ENCODE measurements at regions not wholly inside any gene's neighbourhood (a gene's known extent, or its start where the extent isn't known, plus 50 kb on each side); places are given as distances from the start of the nearest gene placed in this dataset.

DNA sequence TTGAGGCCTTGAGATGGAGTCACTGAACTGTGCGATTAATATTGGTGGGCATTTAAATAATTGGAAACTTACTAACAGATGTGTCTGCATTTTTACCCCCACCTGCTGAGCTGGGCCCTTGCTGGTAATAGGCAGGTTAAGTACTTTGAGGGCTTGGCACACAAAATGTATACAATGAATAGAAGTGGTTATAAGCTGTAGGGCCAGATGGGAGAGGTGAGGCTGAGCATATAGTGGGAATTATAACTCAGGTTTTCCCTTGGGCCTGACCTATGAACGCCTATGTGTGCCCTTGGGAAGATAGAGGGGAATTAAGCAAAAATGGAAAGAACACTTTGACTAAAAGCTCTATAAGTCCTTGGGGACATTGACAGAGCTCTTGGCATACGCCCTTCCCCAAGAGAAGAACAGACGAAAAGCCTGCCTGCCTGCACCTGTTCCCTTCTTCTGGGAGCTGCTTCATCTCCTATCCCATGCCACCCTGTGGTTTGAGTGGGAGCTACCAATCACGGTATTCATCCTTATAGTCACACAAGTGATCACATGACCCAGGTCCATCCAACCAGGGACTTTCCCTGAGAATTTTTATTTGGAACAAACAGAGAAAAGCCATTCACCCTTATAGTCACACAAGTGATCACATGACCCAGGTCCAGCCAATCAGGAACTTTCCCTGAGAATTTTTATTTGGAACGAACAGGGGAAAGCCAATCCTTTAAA lies 260.7 kb upstream of the CSF3R start:
- intact Hi-C loops (cut with DNase I), result no loop called here
- TF ChIP-seq, protein P1, sequence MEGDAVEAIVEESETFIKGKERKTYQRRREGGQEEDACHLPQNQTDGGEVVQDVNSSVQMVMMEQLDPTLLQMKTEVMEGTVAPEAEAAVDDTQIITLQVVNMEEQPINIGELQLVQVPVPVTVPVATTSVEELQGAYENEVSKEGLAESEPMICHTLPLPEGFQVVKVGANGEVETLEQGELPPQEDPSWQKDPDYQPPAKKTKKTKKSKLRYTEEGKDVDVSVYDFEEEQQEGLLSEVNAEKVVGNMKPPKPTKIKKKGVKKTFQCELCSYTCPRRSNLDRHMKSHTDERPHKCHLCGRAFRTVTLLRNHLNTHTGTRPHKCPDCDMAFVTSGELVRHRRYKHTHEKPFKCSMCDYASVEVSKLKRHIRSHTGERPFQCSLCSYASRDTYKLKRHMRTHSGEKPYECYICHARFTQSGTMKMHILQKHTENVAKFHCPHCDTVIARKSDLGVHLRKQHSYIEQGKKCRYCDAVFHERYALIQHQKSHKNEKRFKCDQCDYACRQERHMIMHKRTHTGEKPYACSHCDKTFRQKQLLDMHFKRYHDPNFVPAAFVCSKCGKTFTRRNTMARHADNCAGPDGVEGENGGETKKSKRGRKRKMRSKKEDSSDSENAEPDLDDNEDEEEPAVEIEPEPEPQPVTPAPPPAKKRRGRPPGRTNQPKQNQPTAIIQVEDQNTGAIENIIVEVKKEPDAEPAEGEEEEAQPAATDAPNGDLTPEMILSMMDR (IDR thresholded peaks at IDR 0.05), result no peak
- TF ChIP-seq POLR2A (IDR thresholded peaks at IDR 0.05) (no peak), POLR2AphosphoS5 (IDR thresholded peaks at IDR 0.05) (no peak)
- WGBS, result 84% methylated on average over 6 of the region's 6 CpGs

DNA sequence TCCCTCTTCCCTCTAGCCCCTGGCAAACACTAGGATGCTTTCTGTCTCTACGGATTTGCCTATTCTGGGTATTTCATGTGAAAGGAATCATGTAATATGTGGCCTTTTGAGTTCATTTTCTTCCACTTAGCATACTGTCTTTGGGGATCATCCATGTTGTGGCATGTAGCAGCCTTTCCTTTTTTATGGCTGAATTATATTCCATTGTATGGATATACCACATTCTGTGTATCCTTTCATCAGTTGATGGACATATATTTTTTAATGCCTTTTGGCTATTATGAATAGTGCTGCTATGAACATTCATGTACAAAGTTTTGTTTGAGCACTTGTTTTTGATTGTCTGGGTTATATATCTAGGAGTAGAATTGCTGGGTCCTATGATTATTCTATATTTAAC lies 258.4 kb upstream of the CSF3R start:
- H3K27me3 ChIP-seq (replicated peaks; ENCODE audit: insufficient read depth), result peaks cover 8% of the 10 kb centered on the region
- DNase-seq (ENCODE audit: low spot score), result no peak
- H3K4me1 ChIP-seq (replicated peaks), result no peaks in the 10 kb centered on the region
- no peak for TF ChIP-seq POLR2AphosphoS5 (IDR thresholded peaks at IDR 0.05)
- TF ChIP-seq POLR2A (IDR thresholded peaks at IDR 0.05), result no peak
- TF ChIP-seq, protein P1 (IDR thresholded peaks at IDR 0.05), result no peak
- WGBS, result 94% methylated on average over 1 of the region's 1 CpG
- intact Hi-C loops (cut with DNase I), result no loop called here
- no peak overlapping the region for H3K4me3 ChIP-seq
- no peaks in the 10 kb centered on the region for H3K36me3 ChIP-seq
- no peak overlapping the region for H3K27ac ChIP-seq
- no peaks in the 10 kb centered on the region for H3K9me3 ChIP-seq

More for the DNA sequence above, 260.7 kb upstream of the CSF3R start:
- H3K4me1 ChIP-seq (replicated peaks), result no peaks in the 10 kb centered on the region
- H3K27me3 ChIP-seq (replicated peaks; ENCODE audit: insufficient read depth), result peaks cover 3% of the 10 kb centered on the region
- H3K9me3 ChIP-seq, result no peaks in the 10 kb centered on the region
- H3K4me3 ChIP-seq, result no peak overlapping the region
- no peaks in the 10 kb centered on the region for H3K36me3 ChIP-seq
- H3K27ac ChIP-seq, result no peak overlapping the region
- no peak for DNase-seq (ENCODE audit: low spot score)

DNA sequence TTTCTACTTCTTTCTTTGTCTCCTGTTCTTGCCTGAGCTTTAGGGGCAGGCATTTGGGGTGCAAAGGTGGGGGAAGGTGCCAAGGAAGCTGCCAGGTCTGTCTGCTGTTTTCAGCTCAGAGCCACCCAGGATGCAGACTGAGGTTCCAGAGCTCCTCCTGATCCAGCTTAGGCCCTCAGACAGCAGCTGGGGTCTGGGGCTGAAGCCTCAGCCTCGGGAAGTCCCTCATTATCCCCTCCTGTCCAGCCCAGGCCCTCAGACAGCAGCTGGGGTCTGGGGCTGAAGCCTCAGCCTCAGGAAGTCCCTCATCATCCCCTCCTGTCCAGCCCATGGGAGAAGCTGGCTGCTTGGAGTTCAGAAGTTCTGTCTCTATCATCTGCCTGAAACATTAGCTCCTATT lies 257.7 kb upstream of the CSF3R start:
- Histone ChIP-seq H3K4me3 (no peak overlapping the region), H3K9me3 (no peaks in the 10 kb centered on the region), H3K27me3 (replicated peaks; ENCODE audit: insufficient read depth) (peaks cover 9% of the 10 kb centered on the region), H3K27ac (no peak overlapping the region), H3K36me3 (no peaks in the 10 kb centered on the region), H3K4me1 (replicated peaks) (no peaks in the 10 kb centered on the region)
- no peak for TF ChIP-seq POLR2AphosphoS5 (IDR thresholded peaks at IDR 0.05)
- TF ChIP-seq, protein P1 (IDR thresholded peaks at IDR 0.05), result no peak
- intact Hi-C loops (cut with DNase I), result no loop called here
- DNase-seq (ENCODE audit: low spot score), result no peak
- 22% methylated on average over 1 of the region's 1 CpG for WGBS

DNA sequence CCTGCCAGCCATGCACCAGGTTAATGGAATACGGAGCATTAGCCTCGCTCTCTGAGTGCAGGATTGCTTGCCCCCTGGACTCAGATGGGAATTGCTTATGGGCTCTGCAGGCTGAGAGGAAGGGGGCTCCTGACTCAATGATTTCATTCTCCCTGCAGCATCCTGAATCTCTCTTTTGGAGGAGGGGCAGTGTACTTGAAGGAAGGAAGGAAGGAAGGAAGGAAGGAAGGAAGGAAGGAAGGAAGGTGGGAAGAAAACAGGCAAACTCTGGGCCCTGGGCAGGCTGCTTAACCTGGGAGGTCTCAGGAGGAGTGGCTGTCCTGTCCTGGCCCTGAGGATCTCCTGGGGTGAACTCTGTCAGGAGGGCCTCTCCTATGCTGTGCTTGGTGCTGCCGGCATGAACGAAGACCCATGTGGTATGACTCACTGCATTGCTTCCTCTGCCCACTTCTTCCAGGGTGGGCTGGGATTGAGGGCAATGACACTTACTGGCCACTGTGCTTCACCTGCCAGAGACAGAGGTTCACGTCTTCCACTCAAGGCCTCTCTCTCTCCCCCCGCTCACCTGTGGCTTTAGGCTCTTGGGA lies 257.1 kb upstream of the CSF3R start:
- WGBS, result 64% methylated on average over 6 of the region's 6 CpGs
- TF ChIP-seq POLR2A (IDR thresholded peaks at IDR 0.05) (no peak), POLR2AphosphoS5 (IDR thresholded peaks at IDR 0.05) (no peak)
- TF ChIP-seq, protein P1 (IDR thresholded peaks at IDR 0.05), result no peak
- Histone ChIP-seq H3K4me1 (replicated peaks) (no peaks in the 10 kb centered on the region), H3K4me3 (no peak overlapping the region), H3K27me3 (replicated peaks; ENCODE audit: insufficient read depth) (peaks cover 9% of the 10 kb centered on the region), H3K36me3 (no peaks in the 10 kb centered on the region), H3K27ac (no peak overlapping the region), H3K9me3 (no peaks in the 10 kb centered on the region)
- no peak for DNase-seq (ENCODE audit: low spot score)
- intact Hi-C loops (cut with DNase I), result no loop called here

DNA sequence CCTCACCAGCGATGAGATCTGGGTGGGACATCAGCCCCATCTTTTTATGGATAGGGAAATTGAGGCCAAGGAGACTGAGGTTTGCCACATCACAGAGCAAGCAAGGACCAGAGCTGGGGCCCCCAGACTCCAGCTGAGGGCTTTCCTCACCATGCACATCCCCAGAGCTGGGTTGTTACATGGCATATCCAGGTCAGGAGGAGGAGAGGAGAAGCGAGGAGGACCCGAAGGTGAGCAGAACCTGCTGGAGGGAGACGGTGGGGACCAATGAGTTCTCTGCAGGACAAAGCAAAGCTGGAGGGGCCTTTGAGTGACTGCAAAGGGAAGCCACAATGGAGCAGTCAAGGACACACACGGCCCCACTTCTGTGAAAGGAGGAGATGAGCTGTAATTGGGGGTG lies 255.5 kb upstream of the CSF3R start:
- intact Hi-C loops (cut with DNase I), result no loop called here
- H3K36me3 ChIP-seq, result no peaks in the 10 kb centered on the region
- H3K4me3 ChIP-seq, result no peak overlapping the region
- TF ChIP-seq POLR2A (IDR thresholded peaks at IDR 0.05) (no peak), POLR2AphosphoS5 (IDR thresholded peaks at IDR 0.05) (no peak)
- TF ChIP-seq, protein P1 (IDR thresholded peaks at IDR 0.05), result no peak
- 72% methylated on average over 5 of the region's 5 CpGs for WGBS
- no peak overlapping the region for H3K27ac ChIP-seq
- no peak for DNase-seq (ENCODE audit: low spot score)
- no peaks in the 10 kb centered on the region for H3K4me1 ChIP-seq (replicated peaks)
- H3K9me3 ChIP-seq, result no peaks in the 10 kb centered on the region
- H3K27me3 ChIP-seq (replicated peaks; ENCODE audit: insufficient read depth), result peaks cover 9% of the 10 kb centered on the region

All from prostate gland (tissue), 2 donors.